Trophoblast cell (in vitro differentiated cells and primary cell): ENCODE measurements at regions not wholly inside any gene's neighbourhood (a gene's known extent, or its start where the extent isn't known, plus 50 kb on each side); places are given as distances from the start of the nearest gene placed in this dataset.

Experiments used
- DNase-seq, 2 donors: peaks; one replicate each; pipeline ENCODE4 v3.0.0-alpha.2; 2016
- H2AFZ ChIP-seq: 2 replicates; pipeline ENCODE4 v1.6.1; 2013; ENCODE audit warnings: low read length, moderate library complexity, mild to moderate bottlenecking; ENCODE audit not compliant: insufficient read depth, poor library complexity
- H2AK5ac ChIP-seq: 2 replicates; pipeline ENCODE4 v1.6.1; 2013; ENCODE audit warnings: mild to moderate bottlenecking, low read length
- H2BK120ac ChIP-seq: 2 replicates; pipeline ENCODE4 v1.6.1; 2013; ENCODE audit warnings: low read length, mild to moderate bottlenecking, moderate library complexity; ENCODE audit not compliant: insufficient read depth, poor library complexity
- H2BK12ac ChIP-seq: 2 replicates; pipeline ENCODE4 v1.6.1; 2013; ENCODE audit warnings: mild to moderate bottlenecking, low read length, moderate library complexity
- H2BK5ac ChIP-seq: 2 replicates; pipeline ENCODE4 v1.6.1; 2013; ENCODE audit warnings: low read length, low read depth, moderate library complexity, mild to moderate bottlenecking; ENCODE audit not compliant: poor library complexity
- H3K14ac ChIP-seq: 2 replicates; pipeline ENCODE4 v1.6.1; 2013; ENCODE audit warnings: mild to moderate bottlenecking, low read length
- H3K18ac ChIP-seq: 2 replicates; pipeline ENCODE4 v1.6.1; 2013; ENCODE audit warnings: mild to moderate bottlenecking, low read length
- H3K23ac ChIP-seq: 2 replicates; pipeline ENCODE4 v1.6.1; 2013; ENCODE audit warnings: low read length
- H3K27ac ChIP-seq: 2 replicates; pipeline ENCODE4 v1.5.1; 2013; ENCODE audit warnings: low read depth, mild to moderate bottlenecking, inconsistent platforms, low read length, moderate library complexity
- H3K27me3 ChIP-seq: 2 replicates; pipeline ENCODE4 v1.6.1; 2013; ENCODE audit warnings: inconsistent platforms, mild to moderate bottlenecking, low read length, moderate library complexity; ENCODE audit not compliant: insufficient read depth
- H3K36me3 ChIP-seq, 2 experiments: 1 replicate in 1 of 2; 2 replicates in 1 of 2; pipeline ENCODE4 v1.6.1; 2013; ENCODE audit warnings: low read length in 2 of 2, mild to moderate bottlenecking in 2 of 2, moderate library complexity in 1 of 2; ENCODE audit not compliant: insufficient read depth in 2 of 2, control insufficient read depth in 1 of 2
- H3K4ac ChIP-seq: 2 replicates; pipeline ENCODE4 v1.6.1; 2013; ENCODE audit warnings: low read depth, mild to moderate bottlenecking, low read length, moderate library complexity
- H3K4me1 ChIP-seq, 2 experiments: 1 replicate in 1 of 2; 2 replicates in 1 of 2; pipeline ENCODE4 v1.6.1; 2013; ENCODE audit warnings: low read length in 2 of 2, mild to moderate bottlenecking in 2 of 2, moderate library complexity in 1 of 2; ENCODE audit not compliant: insufficient read depth in 2 of 2, control insufficient read depth in 1 of 2
- H3K4me2 ChIP-seq: 2 replicates; pipeline ENCODE4 v1.6.1; 2013; ENCODE audit warnings: inconsistent platforms, mild to moderate bottlenecking, low read length, moderate library complexity
- H3K4me3 ChIP-seq: 2 replicates; pipeline ENCODE4 v1.5.1; 2013; ENCODE audit warnings: mild to moderate bottlenecking, low read depth, low read length, inconsistent platforms
- H3K79me1 ChIP-seq: one replicate; pipeline ENCODE4 v1.6.1; 2013; ENCODE audit warnings: low read length
- H3K79me2 ChIP-seq: 2 replicates; pipeline ENCODE4 v1.6.1; 2013; ENCODE audit warnings: low read length, mild to moderate bottlenecking; ENCODE audit not compliant: control insufficient read depth, insufficient read depth, poor library complexity
- H3K9ac ChIP-seq: 2 replicates; pipeline ENCODE4 v1.6.1; 2013; ENCODE audit warnings: mild to moderate bottlenecking, low read length
- H3K9me3 ChIP-seq: 2 replicates; pipeline ENCODE4 v1.6.1; 2013; ENCODE audit warnings: low read depth, mild to moderate bottlenecking, control low read depth, inconsistent platforms, low read length; ENCODE audit not compliant: insufficient read depth
- H4K12ac ChIP-seq: 2 replicates; pipeline ENCODE4 v1.6.1; 2013; ENCODE audit warnings: low read depth, mild to moderate bottlenecking, low read length, moderate library complexity
- H4K8ac ChIP-seq: 2 replicates; pipeline ENCODE4 v1.6.1; 2013; ENCODE audit warnings: low read depth, mild to moderate bottlenecking, low read length, moderate library complexity
- H4K91ac ChIP-seq: one replicate; pipeline ENCODE4 v1.6.1; 2013; ENCODE audit warnings: low read depth, mild to moderate bottlenecking, low read length, moderate library complexity
- whole genome bisulfite sequencing: extraction: QIAGEN DNeasy Blood & Tissue Kit; methylation state at CpG from one replicate; pipeline ENCODE4 v1.1.7; 2013; ENCODE audit warnings: missing lambda C conversion rate; ENCODE audit not compliant: insufficient read length, insufficient coverage; ENCODE audit errors: extremely low coverage; 5-methylcytosine and 5-hydroxymethylcytosine counted together

- no peaks in the 10 kb centered on the region for H3K9me3 ChIP-seq
- WGBS = no CpG with 5 or more reads among the region's 34 CpGs
- no peak overlapping the region for H3K9ac ChIP-seq
- H3K4ac ChIP-seq = no peak overlapping the region
- H2BK120ac ChIP-seq = no peak overlapping the region
- H3K27me3 ChIP-seq = no peaks in the 10 kb centered on the region
- H3K18ac ChIP-seq = no peak overlapping the region
- peak overlapping the region; percentile 64 for H3K4me2 ChIP-seq
- peak; percentile 62 to 70 for DNase-seq
- H4K12ac ChIP-seq = no peak overlapping the region
- H3K79me2 ChIP-seq = no peaks in the 10 kb centered on the region
- peak overlapping the region; percentile 29 for H4K8ac ChIP-seq
- no peaks in the 10 kb centered on the region for H3K36me3 ChIP-seq
- no peak overlapping the region for H3K23ac ChIP-seq
- H2AK5ac ChIP-seq = no peak overlapping the region
- H3K27ac ChIP-seq = no peak overlapping the region
- no peak overlapping the region for H2BK12ac ChIP-seq
- H2BK5ac ChIP-seq = no peak overlapping the region
- no peak overlapping the region for H3K14ac ChIP-seq
- peak overlapping the region; percentile 77 for H2AFZ ChIP-seq
- peak overlapping the region; percentile 46 for H3K4me3 ChIP-seq
- H4K91ac ChIP-seq = no peak overlapping the region
- H3K79me1 ChIP-seq = peaks cover 2% of the 10 kb centered on the region
- peaks cover 0 to 3% of the 10 kb centered on the region in 2 experiments for H3K4me1 ChIP-seq
Observed at GRCh38 chr6:27157459-27158315, 89.8 kb upstream of the PRSS16 start.

- H3K4me3 ChIP-seq = no peak overlapping the region
Observed at GRCh38 chr6:27158316-27158643, 89.2 kb upstream of the PRSS16 start.

GRCh38 chr6:27159725-27160124 lies 87.8 kb upstream of the PRSS16 start:
- no peak overlapping the region for H4K12ac ChIP-seq
- H3K36me3 ChIP-seq = no peaks in the 10 kb centered on the region
- H2AFZ ChIP-seq = no peak overlapping the region
- H2AK5ac ChIP-seq = no peak overlapping the region
- no CpG with 5 or more reads among the region's 2 CpGs for whole genome bisulfite sequencing
- DNase-seq = no peak
- H3K27ac ChIP-seq = no peak overlapping the region
- no peak overlapping the region for H2BK5ac ChIP-seq
- H3K4me3 ChIP-seq = no peak overlapping the region
- H3K4me1 ChIP-seq = peaks cover 0 to 3% of the 10 kb centered on the region in 2 experiments
- H4K8ac ChIP-seq = no peak overlapping the region
- H3K9me3 ChIP-seq = no peaks in the 10 kb centered on the region
- no peak overlapping the region for H4K91ac ChIP-seq
- H3K4me2 ChIP-seq = no peak overlapping the region
- no peaks in the 10 kb centered on the region for H3K27me3 ChIP-seq
- no peak overlapping the region for H3K4ac ChIP-seq
- no peak overlapping the region for H3K14ac ChIP-seq
- H3K18ac ChIP-seq = no peak overlapping the region
- no peak overlapping the region for H2BK12ac ChIP-seq
- H3K23ac ChIP-seq = no peak overlapping the region
- peaks cover 2% of the 10 kb centered on the region for H3K79me1 ChIP-seq
- no peak overlapping the region for H3K9ac ChIP-seq
- H3K79me2 ChIP-seq = no peaks in the 10 kb centered on the region
- H2BK120ac ChIP-seq = no peak overlapping the region

More at GRCh38 chr6:27158316-27158643, 89.2 kb upstream of the PRSS16 start:
- Histone ChIP-seq H2AK5ac (no peak overlapping the region), H4K91ac (no peak overlapping the region), H3K79me2 (no peaks in the 10 kb centered on the region), H4K12ac (no peak overlapping the region), H3K4ac (no peak overlapping the region), H3K36me3 (no peaks in the 10 kb centered on the region), H3K4me1 (peaks cover 0 to 3% of the 10 kb centered on the region in 2 experiments), H3K79me1 (peaks cover 2% of the 10 kb centered on the region), H3K18ac (no peak overlapping the region), H3K4me2 (peak overlapping the region; percentile 64), H3K9ac (no peak overlapping the region), H2BK12ac (no peak overlapping the region), H3K14ac (no peak overlapping the region), H2BK5ac (no peak overlapping the region), H3K23ac (no peak overlapping the region), H2AFZ (no peak overlapping the region), H2BK120ac (no peak overlapping the region), H3K9me3 (no peaks in the 10 kb centered on the region), H3K27ac (no peak overlapping the region), H4K8ac (no peak overlapping the region), H3K27me3 (no peaks in the 10 kb centered on the region)
- DNase-seq = no peak
- whole genome bisulfite sequencing = no CpG with 5 or more reads among the region's 4 CpGs

GRCh38 chr6:27161115-27161514 lies 86.4 kb upstream of the PRSS16 start:
- Histone ChIP-seq H3K4me2 (no peak overlapping the region), H3K4me3 (no peak overlapping the region), H3K23ac (no peak overlapping the region), H3K27me3 (no peaks in the 10 kb centered on the region), H3K14ac (no peak overlapping the region), H2AK5ac (no peak overlapping the region), H2BK12ac (no peak overlapping the region), H3K4me1 (peaks cover 0 to 3% of the 10 kb centered on the region in 2 experiments), H2BK120ac (no peak overlapping the region), H2AFZ (no peak overlapping the region), H3K4ac (no peak overlapping the region), H2BK5ac (no peak overlapping the region), H3K9me3 (no peaks in the 10 kb centered on the region), H3K27ac (no peak overlapping the region), H3K9ac (no peak overlapping the region), H3K36me3 (no peaks in the 10 kb centered on the region), H4K91ac (no peak overlapping the region), H3K79me2 (no peaks in the 10 kb centered on the region), H4K12ac (no peak overlapping the region), H3K18ac (no peak overlapping the region), H3K79me1 (peaks cover 2% of the 10 kb centered on the region), H4K8ac (no peak overlapping the region)
- DNase-seq = no peak
- no CpG with 5 or more reads among the region's 1 CpG for WGBS
